Ovary (tissue), 3 donors: ENCODE measurements at regions not wholly inside any gene's neighbourhood (a gene's known extent, or its start where the extent isn't known, plus 50 kb on each side); places are given as distances from the start of the nearest gene placed in this dataset.

Experiments used
- CTCF ChIP-seq, 3 donors: fragments of 450-650 bp in 2 of 3; fragments of 200-600 bp in 1 of 3; IDR thresholded peaks; one replicate each; pipeline versions ENCODE4 v1.5.1 to v1.8.0; 2016 to 2022; ENCODE audit warnings: antibody characterized with exemption in 3 of 3, mild to moderate bottlenecking in 1 of 3
- POLR2A ChIP-seq: fragments of 450-650 bp; IDR thresholded peaks from one replicate; pipeline ENCODE4 v1.6.1; 2017; ENCODE audit warnings: antibody characterized with exemption, mild to moderate bottlenecking, moderate library complexity
- donor health status: DM: no; HTN: no; CAD: no.

GRCh38 chr20:21022925-21023324, 83.2 kb downstream of the LINC00237 start:
- TF ChIP-seq CTCF (IDR thresholded peaks at IDR 0.05) (no peak), POLR2A (no peak)
